Stimulated activated CD4-positive, alpha-beta T cell treated with anti-CD3 and anti-CD28 coated beads, Interleukin-15, amount 100 ng/mL, for 1 hour (primary cell): ENCODE measurements at regions not wholly inside any gene's neighbourhood (a gene's known extent, or its start where the extent isn't known, plus 50 kb on each side); places are given as distances from the start of the nearest gene placed in this dataset.
A peak's percentile ranks its signal among the peaks of the same experiment; 100 is the strongest.
"Not testable (repeated sequence)": the region's sequence is repeated elsewhere in the genome, so short reads cannot be mapped to it uniquely, and the experiment has no call there.

Experiments used
- DNase-seq, 2 donors: peaks; one replicate each; pipeline ENCODE4 v3.0.0-alpha.2; 2020; ENCODE audit warnings: low read depth in 1 of 2, low spot score in 1 of 2

DNA sequence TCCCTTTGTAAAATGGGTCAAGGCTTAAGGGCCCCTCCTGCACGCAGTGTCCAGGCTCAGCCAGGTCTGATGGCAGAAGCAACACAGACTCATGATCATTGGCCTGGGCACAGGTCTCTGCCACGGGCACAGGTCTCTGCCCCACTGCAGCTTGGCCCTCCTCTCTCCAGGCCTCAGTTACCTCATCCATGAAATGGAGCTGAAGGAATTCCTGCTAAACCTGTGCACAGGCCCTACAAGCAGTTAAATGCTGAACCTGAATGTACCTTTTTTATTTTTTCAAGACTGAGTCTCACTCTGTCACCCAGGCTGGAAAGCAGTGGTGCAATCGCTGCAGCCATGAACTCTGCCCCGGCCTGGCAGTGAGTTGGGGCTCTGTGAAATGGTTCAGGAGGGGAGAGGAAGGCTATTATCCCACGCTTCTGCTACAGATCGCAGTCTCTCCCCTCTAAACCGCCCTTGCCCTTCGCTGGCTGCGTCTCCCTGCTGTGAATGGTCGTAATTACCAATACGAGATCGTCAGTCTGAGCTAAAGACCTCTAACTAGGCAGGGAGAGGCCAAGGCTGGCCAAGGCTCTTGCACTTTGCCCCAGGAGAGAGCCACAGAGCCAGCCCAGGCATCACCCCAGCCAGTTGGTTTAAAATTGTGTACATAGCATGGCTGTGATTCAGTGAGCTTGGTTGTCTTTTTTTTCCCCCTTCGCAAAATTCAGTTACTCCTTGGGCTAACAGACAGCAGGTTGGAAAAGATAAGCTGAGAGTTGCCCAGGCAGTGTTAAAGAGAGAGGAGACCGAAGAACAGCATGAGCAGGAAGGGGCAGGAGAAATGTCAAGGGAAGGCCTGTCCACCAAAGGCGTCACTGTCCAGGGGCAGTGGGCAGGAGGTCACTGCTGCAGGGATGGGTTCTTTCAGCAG, 93.0 kb upstream of the KCTD7 start:
- no peak for DNase-seq

DNA sequence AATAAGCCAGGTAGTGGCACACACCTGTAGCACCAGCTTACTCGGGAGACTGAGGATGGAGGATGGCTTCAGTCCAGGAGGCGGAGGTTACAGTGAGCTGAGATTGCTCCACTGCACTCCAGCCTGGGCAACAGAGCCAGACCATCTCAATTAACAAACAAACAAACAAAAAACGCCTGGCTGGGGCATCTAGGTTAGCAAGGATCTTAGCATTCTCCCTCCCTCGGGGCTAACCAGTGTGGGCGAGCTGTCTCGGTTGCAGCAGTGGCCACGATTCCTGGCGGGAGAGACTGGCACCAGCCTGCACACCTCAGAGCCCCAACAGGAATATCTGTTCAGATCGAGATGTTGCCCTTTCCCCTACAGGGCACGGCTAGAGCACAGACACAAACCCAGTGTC, 91.3 kb upstream of the KCTD7 start:
- no peak for DNase-seq

DNA sequence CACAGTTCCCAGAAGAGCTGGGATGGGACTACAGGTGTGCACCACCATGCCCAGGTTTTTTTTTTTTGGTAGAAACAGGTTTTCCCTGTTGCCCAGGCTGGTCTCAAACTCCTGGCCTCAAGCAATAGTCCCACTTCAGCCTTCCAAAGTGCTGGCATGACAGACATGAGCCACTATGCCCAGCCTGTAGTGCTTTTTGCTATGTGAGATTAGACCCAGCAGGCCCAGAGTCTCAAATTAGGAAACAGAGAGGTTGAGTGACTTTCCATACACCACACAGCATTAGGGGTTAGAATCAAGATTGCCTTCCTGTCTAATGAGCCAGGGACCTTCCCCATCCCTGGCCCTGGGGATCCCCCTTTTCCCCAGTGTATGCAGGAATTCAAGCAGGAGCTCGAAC, 90.8 kb upstream of the KCTD7 start:
- no peak for DNase-seq

GRCh38 chr7:66539264-66539623, 89.4 kb upstream of the KCTD7 start:
- no peak for DNase-seq

GRCh38 chr7:66539902-66540375, 88.7 kb upstream of the KCTD7 start:
- no peak for DNase-seq

GRCh38 chr7:66542049-66542448, 86.6 kb upstream of the KCTD7 start:
- no peak for DNase-seq

DNA sequence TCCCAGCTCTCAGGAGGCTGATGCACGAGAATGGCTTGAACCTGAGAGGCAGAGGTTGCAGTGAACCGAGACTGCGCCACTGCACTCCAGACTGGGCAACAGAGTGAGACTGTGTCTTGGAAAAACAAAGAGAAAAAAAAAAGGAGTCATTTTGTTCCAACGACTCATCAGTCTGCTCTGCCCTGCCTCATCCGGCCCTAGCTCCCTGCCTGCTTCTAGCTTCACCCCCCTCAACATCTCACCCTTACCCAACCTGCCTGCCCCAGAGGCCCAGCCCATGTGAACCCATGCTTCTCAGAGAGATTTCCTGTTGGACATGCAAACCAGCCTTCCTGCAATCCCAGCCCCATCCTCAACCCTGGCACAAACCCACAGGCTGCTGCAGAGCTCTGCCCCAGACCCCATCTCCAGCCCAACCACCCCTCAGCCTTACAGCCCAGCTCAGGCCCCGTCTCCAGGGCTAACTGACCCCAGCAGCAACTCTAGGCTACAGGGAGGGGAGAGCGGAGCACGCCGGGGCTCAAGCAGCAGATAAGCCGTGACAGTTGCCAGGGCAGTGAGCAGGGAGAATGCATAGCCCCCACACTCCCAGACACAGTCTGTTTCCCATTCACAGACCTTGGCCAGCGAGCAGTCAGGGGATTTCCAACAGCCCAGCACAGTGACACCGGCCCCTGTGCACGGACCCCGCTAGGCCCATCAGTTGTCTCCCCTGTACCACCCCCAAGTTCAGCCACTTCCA, 86.0 kb upstream of the KCTD7 start:
- DNase-seq, result no peak

DNA sequence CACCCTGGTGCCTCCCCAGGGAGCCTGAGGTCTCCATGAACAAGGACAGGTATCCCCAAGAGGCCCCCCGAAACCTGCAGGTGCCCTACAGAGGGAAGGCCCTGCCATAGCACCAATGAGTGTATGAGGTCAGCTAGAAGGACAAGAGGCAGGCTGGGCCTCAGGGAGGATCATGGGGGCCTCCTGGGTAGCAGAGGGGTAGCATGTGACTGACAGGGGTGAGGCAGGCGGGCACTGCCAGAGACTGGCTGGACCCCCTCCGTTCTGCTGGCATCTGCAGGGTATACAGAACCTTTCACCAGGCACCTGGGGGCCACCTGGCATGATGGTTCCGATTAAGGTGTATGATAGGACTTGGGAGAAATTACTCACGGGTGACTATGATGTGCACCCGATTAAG, 79.2 kb upstream of the KCTD7 start:
- no peak for DNase-seq

GRCh38 chr7:66553001-66553400, 75.7 kb upstream of the KCTD7 start:
- no peak for DNase-seq

DNA sequence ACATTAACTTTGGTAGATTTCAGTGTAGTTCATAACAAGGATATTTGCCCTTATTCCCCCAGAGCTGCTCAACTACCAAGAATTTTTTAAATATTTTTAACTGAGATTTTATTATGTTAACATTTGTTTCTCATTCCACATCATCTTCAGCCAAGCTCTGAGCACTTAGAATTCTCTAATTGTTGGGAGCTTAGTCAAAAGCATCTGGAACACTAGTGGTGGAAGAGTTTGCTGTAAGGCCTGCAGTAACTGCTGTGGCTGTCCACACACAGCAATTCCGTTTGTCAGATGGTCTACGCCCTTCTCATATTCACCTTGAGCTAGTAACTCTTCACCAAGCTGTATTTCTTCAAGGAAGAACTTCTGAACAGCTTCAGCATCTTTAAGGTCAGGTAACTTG, 75.0 kb upstream of the KCTD7 start:
- DNase-seq, result not testable (repeated sequence)

- DNase-seq, result not testable (repeated sequence)
Observed at GRCh38 chr7:66554291-66554690, 74.4 kb upstream of the KCTD7 start.

DNA sequence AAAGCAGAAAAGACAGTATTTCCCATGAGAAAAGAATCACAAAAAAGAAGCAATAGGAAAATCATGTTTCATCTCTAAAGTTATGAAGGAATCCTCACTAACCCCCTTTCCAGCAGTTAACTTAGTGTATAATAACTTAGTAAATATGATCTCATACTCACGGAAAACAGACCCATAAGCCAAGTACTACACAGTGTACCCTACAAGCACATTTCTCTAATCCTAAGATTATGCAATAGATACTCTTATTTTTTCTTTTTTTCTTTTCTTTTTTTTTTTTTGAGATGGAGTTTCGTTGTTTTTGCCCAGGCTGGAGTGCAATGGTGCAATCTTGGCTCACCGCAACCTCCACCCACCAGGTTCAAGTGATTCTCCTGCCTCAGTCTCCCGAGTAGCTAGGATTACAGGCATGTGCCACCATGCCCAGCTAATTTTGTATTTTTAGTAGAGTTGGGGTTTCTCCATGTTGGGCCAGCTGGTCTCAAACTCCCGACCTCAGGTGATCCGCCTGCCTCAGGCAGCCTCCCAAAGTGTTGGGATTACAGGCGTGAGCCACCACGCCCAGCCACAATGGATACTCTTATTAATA, 73.7 kb upstream of the KCTD7 start:
- not testable (repeated sequence) for DNase-seq

DNA sequence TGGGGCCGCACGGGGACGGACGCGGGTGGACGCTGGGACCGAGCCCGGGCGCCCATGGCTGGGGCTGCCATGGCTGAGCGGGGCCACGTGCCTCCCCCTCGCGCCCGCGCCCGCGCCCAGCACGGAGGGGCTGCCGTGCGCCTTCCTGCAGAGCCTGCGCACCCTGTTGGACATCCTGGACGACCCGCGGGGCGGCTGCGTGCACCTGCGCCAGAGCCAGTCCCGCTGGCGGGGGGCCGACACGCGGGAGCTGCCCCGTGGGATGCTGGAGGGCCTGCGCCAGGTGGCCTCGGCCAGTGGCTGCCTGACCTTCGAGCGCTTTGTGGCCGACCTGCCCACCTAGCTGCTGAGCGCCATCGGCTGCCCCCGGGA, 72.5 kb upstream of the KCTD7 start:
- no peak for DNase-seq

GRCh38 chr7:66556549-66557213, 72.0 kb upstream of the KCTD7 start:
- DNase-seq, result no peak

DNA sequence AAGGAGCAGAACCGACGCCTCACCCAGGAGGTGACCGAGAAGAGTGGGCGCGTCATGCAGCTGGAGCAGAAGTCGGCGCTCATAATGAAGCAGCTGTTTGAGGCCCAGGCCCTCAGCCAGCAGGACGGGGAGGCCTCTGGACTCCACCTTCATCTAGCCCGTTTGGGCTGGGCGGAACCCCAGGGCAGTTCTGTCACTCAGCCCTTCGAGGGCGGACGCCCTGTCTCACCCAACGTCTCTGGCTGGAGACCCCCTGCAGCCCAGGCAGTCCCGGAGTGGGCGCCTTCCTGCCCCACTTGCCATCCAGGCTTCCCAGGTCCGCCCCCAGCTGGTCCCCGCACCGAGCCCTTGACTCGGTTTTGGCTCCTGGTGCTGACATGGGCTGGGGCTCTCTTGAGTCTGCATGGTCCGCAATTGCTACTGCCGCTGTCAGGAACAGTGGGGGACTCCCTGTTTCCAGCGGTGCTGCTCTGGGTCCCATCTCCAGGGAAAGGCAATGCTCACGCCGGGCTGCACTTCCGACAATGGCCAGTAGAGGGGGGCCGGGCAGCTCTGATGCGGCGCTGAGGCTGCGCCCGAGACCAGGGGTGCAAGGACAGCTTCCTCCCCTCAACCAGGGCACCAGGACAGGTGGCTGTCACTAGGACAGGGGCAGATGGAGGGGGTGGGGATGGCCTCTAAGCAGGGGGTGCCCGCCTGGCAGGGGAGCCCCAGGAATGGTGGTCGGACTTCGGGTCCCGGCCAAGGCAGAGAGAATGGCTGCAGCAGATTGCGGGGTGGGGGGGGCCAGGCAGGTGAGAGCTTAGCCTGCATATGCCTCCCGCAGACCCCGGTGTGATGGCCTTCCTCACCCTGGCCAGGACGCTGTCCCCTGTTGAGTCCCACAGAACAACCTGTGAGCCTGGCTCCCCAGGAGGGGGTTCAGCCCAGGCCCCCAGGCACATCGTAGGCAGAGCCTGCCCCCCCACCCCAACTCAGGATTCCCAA, 71.2 kb upstream of the KCTD7 start:
- peak; percentile 50 to 72 for DNase-seq

DNA sequence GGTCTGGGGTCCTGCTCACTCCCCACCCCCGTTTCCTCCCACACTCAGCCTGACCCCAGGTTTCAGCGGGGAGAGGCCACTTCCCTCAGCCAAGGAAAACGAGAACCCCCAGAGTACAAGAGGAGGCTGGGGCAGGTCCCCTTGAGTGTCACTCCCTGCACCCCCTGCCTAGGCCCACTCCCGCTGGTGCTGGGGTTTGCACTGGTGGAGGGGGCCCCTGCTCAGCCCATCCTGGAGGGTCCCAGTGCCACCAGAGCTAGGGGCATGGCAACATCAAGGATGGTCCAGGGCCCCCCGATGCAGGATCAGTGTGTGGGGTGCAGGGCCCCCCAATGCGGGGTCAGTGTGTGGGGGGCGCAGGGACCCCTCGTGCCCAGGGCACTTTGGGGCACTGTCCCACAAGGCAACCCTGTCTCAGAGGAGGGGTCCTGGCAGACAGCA, 70.5 kb upstream of the KCTD7 start:
- DNase-seq, result no peak

DNA sequence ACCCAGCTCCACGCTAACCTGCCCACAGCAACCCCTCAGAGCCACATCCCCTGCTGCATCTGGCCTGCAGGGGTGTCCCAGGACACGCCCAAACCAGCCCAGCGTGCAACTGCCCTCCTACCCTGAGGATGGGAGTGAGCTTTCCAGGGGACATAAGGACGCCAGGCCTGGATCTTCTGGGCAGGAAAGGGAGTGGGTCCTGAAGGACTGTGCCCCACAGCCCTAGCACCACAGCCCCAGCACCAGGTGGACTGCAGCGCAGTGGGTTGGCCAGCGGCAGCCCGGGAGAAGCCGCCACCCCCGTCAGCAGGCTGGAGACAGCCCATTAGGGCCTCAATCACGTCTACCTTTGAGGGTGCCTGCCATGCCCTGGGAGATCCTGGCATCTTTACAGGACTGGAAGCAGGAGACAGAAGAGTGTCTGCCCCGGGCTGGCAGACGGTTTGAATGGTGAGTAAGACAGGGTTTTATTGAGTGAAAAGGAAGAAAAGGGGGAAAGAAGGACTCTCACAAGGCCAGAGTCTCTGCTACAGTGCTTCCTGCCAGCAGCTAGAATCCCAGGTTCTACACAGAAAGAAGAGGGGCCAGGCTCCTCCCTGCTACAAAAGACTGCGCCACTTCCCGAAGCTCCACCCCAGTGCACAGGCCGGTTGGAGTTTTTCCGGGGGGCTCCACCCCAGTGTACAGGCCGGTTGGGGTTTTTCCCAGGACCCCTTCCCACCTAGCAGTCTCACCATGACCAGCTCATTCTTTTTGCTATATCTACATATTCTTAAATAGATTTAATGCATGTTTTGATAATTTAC, 69.8 kb upstream of the KCTD7 start:
- DNase-seq, result no peak

DNA sequence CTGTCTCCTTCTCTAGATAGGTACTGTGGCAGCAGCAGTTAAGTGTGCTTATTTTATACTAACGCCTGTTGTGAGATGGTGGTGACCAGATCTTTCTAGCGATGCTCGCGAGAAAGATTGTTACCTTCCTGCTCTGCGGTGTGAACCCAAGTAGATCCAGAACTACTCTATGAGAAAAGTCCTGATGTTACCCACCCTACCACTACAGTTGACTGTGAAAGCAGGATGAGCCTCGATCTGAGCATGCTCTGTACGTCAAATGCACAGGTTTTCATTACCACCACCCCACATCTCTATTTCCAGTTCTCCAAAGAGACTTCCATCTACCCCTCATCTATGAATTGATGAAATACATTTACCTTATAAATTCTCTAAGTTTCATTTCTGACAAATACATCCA, 64.6 kb upstream of the KCTD7 start:
- DNase-seq, result no peak

DNA sequence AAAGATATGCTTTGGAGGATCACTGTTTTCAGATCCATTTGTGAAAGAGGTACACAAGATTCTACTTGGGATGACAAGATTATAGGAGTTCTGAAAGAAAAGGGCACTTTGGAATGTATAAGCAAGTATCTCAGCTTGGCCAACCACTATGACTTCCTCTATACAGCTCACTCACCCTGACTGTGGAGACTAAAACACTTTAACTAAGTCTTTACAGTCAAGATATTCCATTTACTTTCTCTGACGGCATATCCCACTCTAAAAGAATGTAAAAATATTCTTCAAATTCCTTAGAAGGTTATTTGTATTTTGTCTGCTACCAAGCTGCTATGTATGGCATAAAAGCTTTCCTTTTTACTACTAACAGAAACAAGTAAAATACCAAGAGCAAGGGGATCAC, 58.5 kb upstream of the KCTD7 start:
- DNase-seq, result not testable (repeated sequence)
